Cerebellar cortex (tissue), 1 donor: ENCODE measurements at regions not wholly inside any gene's neighbourhood (a gene's known extent, or its start where the extent isn't known, plus 50 kb on each side); places are given as distances from the start of the nearest gene placed in this dataset.
A peak's percentile ranks its signal among the peaks of the same experiment; 100 is the strongest.
"Not testable (repeated sequence)": the region's sequence is repeated elsewhere in the genome, so short reads cannot be mapped to it uniquely, and the experiment has no call there.

Experiments
- DNase-seq: peaks from one replicate; pipeline ENCODE4 v3.0.0-alpha.2; 2015; ENCODE audit warnings: low spot score

DNA sequence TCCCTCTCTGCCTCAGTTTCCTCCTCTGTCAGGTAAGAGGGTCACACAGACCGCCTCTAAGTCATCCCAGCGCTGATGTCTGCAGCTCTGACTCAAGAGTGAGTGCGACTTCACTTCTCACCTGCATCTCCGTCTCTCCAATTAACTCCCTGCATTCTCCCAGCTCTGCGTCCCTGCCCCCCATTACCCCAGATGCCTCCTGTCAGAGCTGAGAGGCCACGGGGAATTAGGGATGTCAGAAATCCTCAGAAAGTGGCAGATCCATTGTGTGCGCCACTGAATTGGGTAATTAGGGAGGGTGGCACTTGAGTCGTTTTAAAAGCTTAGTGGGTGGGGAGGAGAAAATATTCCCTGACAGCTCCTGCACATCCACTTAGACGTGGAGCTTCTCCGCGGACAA lies 885.4 kb upstream of the EEF2KMT start:
- DNase-seq, result no peak

DNA sequence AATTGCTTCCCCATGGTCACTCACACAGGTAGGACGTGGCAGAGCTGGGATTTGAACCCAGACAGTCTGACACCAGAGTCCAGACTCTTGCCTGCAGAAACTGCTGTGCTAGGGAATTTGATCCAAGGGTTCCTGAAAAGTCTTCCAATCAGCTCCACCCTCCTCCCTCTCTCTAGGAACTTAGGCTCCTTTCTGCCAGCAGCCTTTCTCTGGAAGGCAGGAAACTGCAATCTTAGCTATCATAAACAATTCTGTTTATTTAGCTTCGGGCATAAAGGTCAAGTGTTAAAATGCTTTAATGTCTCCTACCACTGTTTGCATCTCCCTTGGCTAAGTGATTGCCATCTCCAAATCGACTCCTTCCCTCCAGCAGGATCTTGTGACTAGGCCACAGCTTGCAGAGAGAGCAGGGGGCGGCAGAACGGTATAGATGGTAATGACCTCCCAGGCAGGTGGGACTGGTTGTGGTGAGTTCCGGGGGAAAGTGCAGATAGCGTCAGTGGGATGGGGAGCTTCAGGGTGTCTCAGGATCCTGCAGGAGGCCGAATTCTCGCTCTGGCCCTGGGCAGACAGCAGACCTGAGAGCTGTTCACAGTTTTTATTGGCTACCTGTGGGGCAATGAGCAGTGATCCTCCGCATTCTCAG lies 882.4 kb upstream of the EEF2KMT start:
- DNase-seq, result no peak

DNA sequence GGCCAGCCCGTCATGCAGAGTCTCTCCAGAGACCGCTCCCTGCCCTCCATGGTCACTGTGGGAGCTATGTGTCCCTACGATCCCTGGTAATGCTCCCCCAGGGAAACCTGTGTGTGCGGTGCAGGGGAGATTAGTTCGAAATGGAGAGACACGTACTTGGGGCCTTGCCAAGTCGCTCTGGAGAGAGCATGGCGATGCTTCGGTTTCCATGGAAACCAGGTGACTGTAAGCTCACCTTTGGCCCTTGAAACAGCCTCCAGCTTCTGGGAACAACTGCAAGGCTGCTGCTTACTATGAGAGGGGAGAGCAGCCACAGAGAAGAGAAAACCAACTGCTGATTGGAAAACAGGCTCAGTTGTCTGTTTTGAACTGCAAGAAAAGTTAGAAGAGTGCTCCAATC lies 879.7 kb upstream of the EEF2KMT start:
- DNase-seq, result no peak

DNA sequence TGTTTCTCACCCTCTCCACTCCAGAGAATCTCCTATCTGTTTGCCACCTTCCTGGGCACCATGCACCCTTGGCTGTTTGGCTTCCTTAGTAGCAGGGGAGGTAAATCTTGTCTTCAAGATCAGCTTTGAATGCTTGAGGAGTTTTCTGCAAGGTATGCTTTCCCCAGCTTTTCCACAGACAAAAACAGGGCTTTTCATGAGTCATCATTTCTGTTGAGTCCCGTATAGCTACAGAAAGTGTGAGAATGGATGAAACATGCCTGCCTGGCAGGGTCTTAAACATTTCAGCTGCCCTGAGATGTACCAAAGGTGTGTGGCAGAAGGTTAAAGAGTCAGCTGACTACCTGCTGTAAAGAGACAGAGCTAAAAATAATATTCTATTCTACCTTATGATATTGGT lies 875.2 kb upstream of the EEF2KMT start:
- no peak for DNase-seq

DNA sequence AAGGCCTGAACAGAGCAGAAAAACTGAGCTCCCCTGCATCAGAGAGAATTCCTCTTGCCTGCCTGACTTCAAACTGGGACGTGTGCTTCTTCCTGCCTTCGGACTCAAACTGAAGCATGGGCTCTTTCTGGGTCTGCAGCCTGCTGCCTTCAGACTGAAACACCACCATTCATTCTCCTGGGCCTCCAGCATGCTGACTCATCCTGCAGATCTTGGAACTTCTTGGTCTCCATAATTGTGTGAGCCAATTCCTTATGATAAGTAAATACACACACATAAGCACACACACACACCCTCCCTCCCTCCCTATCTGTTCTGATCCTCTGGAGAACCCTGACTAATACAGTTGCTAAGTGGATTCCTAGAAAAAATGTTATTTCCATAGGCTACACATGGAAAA lies 874.3 kb upstream of the EEF2KMT start:
- no peak for DNase-seq

DNA sequence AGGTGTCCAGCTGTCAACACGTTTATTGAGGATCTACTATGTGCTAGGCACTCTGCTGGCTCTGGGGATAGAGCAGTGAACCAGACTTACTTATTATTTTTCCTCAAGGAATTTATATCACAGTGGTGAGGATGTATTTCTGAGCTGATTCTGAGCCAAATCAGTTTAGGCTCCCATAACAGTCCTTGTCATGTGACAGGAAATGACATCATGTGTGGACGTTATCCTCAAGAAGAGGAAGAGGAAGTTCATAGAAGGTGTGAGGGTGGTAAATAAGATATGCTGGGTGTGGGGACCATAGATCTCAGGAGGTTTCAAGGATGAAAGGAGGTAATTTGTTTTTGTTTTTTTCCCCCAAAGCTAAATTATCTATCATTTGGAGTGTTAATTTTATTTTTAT lies 873.5 kb upstream of the EEF2KMT start:
- no peak for DNase-seq

DNA sequence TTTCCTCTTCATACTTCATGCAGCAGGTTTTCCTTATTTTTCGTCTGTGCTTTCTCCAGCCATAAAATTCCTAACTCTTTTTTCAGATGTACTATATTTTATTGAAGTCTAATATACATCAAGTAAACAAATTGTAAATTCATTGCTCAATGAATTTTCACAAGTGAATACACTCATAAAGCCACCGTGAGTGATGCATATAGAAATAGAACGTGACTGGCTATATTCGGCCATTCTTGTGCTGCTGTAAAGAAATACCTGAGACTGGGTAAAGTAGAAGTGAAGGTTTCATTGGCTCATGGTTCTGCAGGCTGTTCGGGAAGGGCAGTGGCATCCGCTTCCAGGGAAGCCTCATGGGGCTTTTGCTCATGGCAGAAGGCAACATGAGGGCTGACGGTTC lies 868.4 kb upstream of the EEF2KMT start:
- DNase-seq, result no peak

DNA sequence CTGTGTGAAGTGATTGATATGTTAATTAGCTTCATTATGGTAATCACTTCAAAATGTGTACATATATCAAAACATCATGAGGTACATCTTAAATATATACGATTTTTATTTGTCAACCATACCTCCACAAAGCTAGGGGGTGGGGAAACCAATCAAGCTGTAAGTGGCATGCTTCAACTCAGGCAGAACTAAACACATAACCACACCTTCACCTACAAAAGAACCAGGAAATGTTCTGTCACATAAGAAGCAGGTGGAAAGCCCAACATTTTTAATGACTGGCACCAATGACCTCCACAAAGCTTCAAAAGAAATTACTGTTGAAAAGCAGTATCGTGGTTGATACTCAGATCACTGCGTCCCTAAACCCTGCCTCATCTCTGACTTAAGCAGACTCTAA lies 867.7 kb upstream of the EEF2KMT start:
- no peak for DNase-seq

DNA sequence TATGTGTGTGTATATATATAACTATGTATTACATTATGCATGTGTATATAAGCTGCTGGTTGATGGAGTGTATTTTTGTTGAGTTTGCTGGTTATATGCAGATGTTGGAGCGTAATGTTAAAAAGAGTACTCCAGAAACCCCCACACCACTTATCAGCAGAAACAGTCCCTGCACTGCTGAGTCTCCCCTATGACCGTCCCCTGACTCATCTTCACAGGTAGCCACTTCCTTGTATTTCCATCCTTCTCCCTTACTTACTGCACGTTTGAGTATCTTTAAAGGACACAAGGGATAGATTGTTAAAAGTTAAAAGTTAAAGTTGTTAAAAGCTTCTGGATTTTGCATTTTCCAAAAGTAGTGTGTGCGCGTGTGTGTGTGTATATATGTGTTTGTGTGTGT lies 853.9 kb upstream of the EEF2KMT start:
- no peak for DNase-seq

DNA sequence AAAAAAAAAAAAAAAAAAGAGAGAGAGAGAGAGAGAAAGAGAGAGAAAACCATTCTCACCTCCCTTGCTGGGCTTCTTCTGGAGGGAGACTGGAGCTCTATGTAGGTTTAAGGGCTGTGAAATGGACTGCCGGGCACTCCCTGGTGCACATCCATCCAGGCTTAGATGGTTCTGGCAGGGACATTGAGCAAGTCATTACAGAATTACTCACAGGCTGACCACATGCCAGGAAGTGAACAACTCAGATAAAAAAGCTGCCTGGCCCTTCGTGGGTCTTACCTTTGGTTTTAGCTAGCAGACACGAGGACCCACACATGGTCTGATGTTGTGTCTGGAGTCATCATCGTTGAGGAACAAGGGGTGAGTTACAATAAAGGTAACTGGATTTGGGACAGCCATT lies 847.4 kb upstream of the EEF2KMT start:
- no peak for DNase-seq

DNA sequence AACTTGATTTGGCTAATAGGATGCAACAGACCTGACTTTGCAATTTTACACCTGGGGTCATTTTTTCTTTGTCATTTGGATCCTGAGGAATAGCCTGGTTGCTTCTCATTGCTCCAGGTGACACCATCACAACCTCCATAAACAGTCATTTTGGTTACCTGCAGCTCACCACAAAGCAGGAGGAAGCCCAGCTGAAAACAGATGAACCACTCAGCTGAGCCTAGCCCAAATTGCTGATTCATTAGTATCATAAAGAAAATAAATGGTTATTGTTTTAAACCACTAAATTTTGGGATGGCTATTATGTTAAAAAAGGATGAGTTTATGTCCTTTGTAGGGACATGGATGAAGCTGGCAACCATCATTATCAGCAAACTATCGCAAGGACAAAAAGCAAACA lies 841.0 kb upstream of the EEF2KMT start:
- no peak for DNase-seq

DNA sequence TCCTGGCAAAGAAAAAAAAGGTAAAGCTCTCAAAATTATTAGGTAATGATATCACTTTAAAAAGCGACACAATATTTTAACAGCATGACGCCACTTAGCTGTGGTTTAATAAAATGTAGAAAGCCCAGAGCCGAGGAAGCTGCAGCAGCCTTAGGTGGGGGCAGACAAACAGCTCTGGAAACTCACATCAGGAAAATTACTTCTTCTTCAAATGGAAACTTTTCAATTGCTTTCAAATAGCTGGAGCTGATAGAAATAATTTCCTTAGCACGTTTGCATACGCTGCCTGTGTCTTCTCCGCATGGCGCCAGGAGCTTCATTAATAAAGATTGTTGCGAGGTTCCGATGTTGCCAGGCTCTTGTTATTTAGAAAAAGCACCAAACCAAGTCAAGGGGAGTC lies 835.3 kb upstream of the EEF2KMT start:
- peak; percentile 25 for DNase-seq

DNA sequence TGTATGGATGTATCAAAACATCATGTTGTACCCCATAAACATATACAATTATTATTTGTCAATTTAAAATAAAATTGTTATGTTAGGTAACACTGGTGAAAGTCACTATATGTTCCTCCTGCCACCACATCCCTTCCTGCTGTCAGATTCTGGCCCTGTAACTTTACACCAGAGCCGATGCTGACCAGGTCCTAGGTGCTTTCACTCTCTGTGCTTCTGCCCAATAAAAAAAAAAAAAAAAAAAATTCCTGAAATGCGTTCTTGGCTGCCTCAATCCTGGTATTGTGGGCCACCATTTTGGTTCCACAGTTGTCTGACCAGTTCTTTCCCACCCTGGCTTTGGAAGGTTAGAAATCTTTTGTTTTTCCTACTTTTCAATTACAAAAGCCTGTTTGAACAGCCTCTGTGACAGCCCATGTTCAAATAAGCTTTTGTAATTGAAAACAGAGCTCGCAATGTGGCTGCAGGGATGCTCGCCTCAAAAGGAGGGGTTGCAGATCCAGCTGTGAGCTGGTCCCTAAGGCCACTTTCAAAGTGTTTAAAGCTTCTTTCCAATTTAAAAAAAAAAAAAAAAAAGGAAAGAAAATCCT lies 831.0 kb upstream of the EEF2KMT start:
- no peak for DNase-seq

DNA sequence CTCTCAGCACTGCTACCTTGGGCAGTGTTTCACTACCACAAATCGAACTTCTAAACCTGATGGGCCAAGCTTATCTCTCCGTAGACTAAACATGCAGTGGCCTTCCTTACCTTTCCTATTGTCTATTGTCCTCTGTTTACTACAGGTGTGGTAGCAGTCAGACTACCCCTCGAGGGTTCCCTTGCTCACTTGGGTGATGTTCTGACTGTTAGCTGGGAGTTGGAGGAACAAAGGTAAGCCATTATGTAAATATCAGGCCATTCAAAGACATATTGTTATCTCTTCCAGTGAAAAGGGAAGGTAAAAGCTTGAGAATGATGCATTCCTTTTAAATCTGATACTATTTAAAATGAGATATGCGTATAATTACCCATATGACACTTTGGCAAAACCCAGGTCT lies 828.3 kb upstream of the EEF2KMT start:
- no peak for DNase-seq

DNA sequence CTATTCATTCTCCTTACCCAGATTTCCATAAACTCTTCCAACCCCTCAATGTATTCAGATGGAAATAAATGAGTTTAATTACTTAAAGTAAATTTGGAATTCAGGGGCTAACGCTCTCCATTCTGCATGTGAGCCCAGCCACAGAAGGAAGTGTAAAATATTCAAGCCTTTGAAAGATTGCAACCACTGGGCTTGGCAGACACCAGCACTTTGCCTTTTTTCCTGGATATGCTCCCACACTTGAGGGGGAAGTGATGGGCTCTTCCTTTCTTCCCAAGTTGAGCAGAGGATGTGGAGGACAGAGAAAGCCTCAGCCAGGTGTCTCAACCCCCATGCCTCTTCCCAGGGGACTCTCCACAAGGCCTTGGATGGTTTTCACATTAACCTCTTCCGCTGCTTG lies 825.1 kb upstream of the EEF2KMT start:
- no peak for DNase-seq

DNA sequence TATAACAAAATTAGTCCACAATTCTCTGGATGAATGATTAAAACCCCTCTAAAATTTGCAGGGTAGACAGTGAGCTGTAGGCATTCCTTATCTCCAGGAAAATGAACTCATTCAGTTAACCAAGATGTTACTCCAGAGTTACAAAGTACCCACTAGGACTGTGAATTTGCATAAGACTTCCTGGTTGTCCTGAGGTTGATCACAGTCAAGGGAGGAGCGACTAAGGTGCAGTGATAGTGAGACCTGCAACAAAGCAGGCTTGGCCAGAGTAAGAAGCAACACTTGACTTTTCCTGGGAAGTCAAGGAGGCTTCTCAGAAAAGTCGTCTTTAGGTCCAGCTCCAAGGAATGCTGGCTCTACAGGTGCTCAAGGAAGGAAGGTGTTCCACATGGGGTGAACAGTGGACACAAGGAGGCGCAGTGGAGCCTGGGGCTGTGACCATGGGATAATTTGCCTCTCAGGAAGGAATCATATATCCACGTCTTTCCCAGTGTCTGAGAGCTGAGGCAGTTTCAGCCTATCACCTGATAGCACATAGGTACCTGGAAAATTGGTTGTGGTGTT lies 821.1 kb upstream of the EEF2KMT start:
- no peak for DNase-seq

DNA sequence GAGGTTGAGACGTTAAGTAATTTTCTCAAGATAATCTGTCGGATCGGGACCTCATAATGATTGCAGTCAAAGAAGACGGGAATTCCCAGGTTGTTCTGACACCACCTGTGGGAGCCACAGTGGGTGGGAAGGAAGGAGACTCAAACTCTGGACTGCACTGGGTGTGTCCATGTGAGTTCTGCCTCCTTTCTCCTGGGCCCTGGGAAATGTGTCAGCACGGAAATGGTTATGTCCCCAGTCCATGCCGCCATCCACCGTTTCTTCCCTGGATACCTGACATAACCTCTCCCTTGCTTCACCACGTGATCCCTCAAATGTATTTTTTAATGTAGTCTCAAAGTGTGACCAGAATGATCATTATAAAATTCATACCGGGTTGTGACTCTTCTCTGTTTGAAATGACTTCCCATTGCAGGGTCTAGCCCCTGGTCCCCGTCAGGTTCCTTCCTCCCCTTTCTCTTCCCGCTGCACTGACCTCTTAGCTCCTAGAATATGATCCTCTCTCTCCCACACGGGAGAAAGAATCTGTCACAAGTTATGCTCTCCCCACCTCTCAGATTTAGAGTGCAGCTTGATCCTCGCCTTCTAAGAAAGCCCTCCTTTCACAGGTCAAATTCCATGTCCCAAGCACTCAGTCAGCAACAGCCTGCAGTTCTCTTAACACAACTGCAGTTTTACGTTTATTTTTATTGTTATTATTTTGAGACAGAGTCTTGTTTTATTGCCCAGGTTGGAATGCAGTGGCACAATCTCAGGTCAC lies 820.0 kb upstream of the EEF2KMT start:
- no peak for DNase-seq

DNA sequence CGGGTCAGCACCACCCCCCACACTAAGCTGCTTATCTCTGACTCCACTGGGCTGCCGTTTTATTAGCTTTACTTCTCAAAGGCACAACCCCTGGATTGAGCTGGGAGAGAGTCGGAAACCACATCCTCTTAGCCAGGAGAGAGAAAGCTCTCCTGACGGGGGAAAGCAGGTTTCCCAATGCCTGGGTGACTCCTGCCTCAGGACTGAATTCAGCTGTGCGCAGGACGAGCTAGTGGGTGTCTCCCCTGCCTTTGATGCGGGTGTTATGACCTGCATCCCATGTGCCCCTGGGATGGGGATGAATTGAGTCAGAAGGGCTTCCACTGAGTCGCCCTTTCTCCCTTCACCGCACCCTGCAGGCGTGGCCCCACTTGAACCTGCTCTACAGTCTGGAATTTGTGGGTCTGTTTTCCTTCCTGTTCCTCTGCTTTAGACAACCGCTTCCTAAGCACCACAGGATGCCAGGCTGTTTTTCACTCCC lies 819.2 kb upstream of the EEF2KMT start:
- DNase-seq, result no peak

DNA sequence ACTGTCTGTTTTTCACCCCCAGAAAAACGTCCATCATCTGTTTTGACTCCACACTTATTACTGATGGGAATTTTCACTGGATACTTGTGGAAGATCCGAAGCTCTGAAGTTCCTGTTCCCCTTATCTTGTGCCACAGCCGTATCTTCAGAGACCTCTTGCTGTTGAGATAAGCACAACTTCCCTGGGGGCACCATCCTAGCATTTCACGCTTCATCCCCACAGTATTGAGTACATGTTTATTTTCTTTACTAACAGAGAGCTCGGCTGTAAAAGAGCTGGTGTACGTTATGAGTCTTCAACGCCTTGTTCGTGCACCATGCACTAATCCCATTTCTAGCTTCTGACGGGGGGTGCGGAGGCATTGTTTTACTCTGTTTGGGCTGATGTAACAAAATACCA lies 813.6 kb upstream of the EEF2KMT start:
- DNase-seq, result no peak

DNA sequence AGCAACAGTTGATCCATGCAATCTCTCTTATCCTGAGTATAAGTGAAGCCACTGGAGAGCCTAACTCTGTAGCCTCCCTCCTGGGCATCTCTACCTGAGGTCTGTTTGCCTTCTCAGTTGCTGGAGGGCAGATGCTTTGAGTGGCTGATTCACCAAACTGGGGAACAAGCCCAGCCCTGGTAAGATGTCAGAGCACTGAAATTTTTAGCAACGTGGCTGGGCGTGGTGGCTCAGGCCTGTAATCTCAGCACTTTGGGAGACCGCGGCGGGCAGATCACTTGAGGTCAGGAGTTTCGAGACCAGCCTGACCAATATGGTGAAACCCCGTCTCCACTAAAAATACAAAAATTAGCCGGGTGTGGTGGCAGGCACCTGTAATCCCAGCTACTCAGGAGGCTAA lies 812.0 kb upstream of the EEF2KMT start:
- DNase-seq, result not testable (repeated sequence)

DNA sequence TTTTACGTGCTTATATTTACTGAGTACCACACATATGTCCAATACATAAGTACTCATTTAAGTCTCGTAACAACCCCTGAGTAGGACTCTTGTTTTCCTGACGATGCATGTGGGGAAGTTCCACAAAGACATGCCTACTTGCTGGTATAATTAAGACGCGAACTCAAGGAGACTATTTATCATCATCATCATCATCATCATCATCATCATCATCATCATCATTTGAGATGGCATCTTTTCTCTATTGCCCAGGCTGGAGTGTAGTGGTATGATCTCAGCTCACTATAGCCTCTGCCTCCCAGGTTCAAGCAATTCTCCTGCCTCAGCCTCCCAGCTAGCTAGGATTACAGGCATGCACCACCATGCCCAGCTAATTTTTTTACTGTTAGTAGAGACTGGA lies 809.9 kb upstream of the EEF2KMT start:
- no peak for DNase-seq

DNA sequence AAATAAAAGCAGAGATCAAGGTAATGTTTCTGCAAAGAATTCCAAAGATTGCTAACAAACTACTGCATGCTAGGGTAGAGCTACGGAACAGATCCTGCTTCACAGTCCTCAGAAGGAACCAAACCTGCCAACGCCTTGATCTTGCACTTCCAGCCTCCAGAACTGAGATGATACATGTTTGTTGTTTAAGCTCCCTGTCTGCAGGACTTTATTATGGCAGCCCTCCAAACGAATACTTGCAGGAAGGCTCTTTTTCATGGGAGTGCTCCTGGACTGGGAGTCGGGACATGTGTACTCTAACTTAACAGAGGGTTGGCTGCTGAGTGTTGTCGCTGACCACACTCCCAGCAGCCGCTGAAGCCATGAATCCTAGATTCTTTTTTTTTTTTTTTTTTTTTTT lies 808.8 kb upstream of the EEF2KMT start:
- DNase-seq, result no peak

DNA sequence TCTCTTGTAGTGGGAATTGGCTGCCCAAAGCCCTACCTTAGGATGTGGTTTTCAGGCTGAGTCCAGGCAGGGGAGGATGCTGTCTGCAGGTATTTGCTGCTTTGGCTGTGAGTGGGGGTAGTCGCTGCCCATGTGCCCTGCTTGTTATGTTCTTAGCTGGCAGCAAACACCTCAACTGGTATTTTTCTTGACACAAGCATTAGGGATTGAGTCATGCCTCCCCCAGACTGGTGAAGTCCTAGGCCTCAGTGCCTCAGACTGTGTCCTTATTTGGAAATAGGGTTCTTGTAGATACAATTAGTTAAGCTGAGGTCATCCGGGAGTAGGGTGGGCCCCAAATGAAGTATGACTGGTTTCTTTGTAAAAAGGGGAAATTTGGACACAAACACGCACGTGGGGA lies 808.3 kb upstream of the EEF2KMT start:
- DNase-seq, result no peak
